K562 (cell line): ENCODE measurements at regions not wholly inside any gene's neighbourhood (a gene's known extent, or its start where the extent isn't known, plus 50 kb on each side); places are given as distances from the start of the nearest gene placed in this dataset.

Experiments
- ATAC-seq: fragments of 200-7000 bp; cut with Tn5 transposase; 3 replicates; pipeline ENCODE4 v1.9.1; 2020; ENCODE audit warnings: moderate library complexity
- BruUV-seq: library from RNA; stranded (reverse); fragments of 400-500 nt; replicated peaks from 2 replicates; lab custom pipeline; 2021; lab: Mats Ljungman, UMichigan
- CTCF ChIA-PET: fragments of 300-600 bp; formaldehyde crosslinking; extraction: SDS; loops from one replicate; lab custom pipeline; 2021; ENCODE audit warnings: low intra/inter-chr PET ratio; lab: Yijun Ruan, JAX
- POLR2A ChIA-PET: fragments of 300-600, 350-650 bp; sonication (Branson Sonifier 250); formaldehyde crosslinking; extraction: SDS; loops from one replicate; lab custom pipeline; 2021; ENCODE audit warnings: antibody characterized with exemption, inconsistent platforms; lab: Yijun Ruan, JAX
- DNase-seq, 4 experiments: peaks; one replicate each; pipeline versions ENCODE4 v3.0.0 to v3.0.0-alpha.2; 2011 to 2018; ENCODE audit warnings: low spot score in 3 of 4, mixed read lengths in 3 of 4; ENCODE audit errors: extremely low read depth in 1 of 4
- FAIRE-seq: peaks from 2 replicates; lab custom pipeline; 2011; peaks lifted over from hg19 to GRCh38; lab: Jason Lieb, UNC
- H2AFZ ChIP-seq: 2 replicates; pipeline ENCODE4 v1.6.0; 2011; ENCODE audit warnings: low read depth, low read length, control low read depth, inconsistent platforms
- H3K27ac ChIP-seq: fragments of 200-600 bp; 3 replicates; pipeline ENCODE4 v1.8.0; 2011; ENCODE audit warnings: low read depth, mild to moderate bottlenecking, control low read depth, inconsistent platforms, low read length, moderate library complexity, mixed read lengths; ENCODE audit errors: extremely low read depth
- H3K27me3 ChIP-seq, 2 experiments: fragments of 300-600 bp in 1 of 2; 2 replicates in 1 of 2; 3 replicates in 1 of 2; pipeline versions ENCODE4 v1.6.0 to v1.8.0; 2011; ENCODE audit warnings: inconsistent platforms in 2 of 2, low read length in 2 of 2, mild to moderate bottlenecking in 1 of 2, mixed read lengths in 1 of 2, moderate library complexity in 1 of 2; ENCODE audit not compliant: control insufficient read depth in 2 of 2, insufficient read depth in 2 of 2
- H3K36me3 ChIP-seq: fragments of 300-600 bp; 3 replicates; pipeline ENCODE4 v1.8.0; 2011; ENCODE audit warnings: mild to moderate bottlenecking, low read length, inconsistent platforms; ENCODE audit not compliant: control insufficient read depth, insufficient read depth
- H3K4me1 ChIP-seq, 2 experiments: fragments of 200-600 bp in 1 of 2; replicated peaks in 1 of 2; 2 replicates in 1 of 2; 3 replicates in 1 of 2; pipeline versions ENCODE4 v1.5.1 to v1.8.0; 2011; ENCODE audit warnings: inconsistent platforms in 2 of 2, low read length in 2 of 2, mild to moderate bottlenecking in 1 of 2, mixed read lengths in 1 of 2, moderate library complexity in 1 of 2; ENCODE audit not compliant: control insufficient read depth in 2 of 2, insufficient read depth in 2 of 2
- H3K4me2 ChIP-seq: 2 replicates; pipeline ENCODE4 v1.6.1; 2011; ENCODE audit warnings: low read length, control low read depth, inconsistent platforms, mixed read lengths; ENCODE audit not compliant: insufficient read depth
- H3K4me3 ChIP-seq: fragments of 200-600 bp; sonication (generic), shearing (Covaris generic); 2 replicates; pipeline ENCODE4 v1.5.1; 2016; ENCODE audit warnings: control low read depth, inconsistent platforms
- H3K79me2 ChIP-seq: fragments of 200-600 bp; 3 replicates; pipeline ENCODE4 v1.8.0; 2011; ENCODE audit warnings: low read length, inconsistent platforms; ENCODE audit not compliant: control insufficient read depth, insufficient read depth
- H3K9ac ChIP-seq, 2 experiments: 2 replicates each; pipeline versions ENCODE4 v1.6.0 to v1.6.1; 2011; ENCODE audit warnings: low read depth in 2 of 2, low read length in 2 of 2, control low read depth in 1 of 2, inconsistent platforms in 1 of 2, mild to moderate bottlenecking in 1 of 2, mixed read lengths in 1 of 2; ENCODE audit not compliant: insufficient read depth in 1 of 2
- H3K9me1 ChIP-seq: one replicate; pipeline ENCODE4 v1.6.0; 2011; ENCODE audit warnings: inconsistent platforms, mild to moderate bottlenecking, low read length, moderate library complexity; ENCODE audit not compliant: control insufficient read depth, insufficient read depth
- H3K9me3 ChIP-seq: replicated peaks from 2 replicates; pipeline ENCODE4 v1.5.1; 2011; ENCODE audit warnings: low read depth, low read length, inconsistent platforms; ENCODE audit not compliant: control insufficient read depth, insufficient read depth
- H4K20me1 ChIP-seq: replicated peaks from 2 replicates; pipeline ENCODE4 v1.6.1; 2011; ENCODE audit warnings: low read length, inconsistent platforms, mixed read lengths; ENCODE audit not compliant: control insufficient read depth, insufficient read depth
- ELF4 ChIP-seq: fragments of 450-650 bp; formaldehyde crosslinking; IDR thresholded peaks from 2 replicates; pipeline ENCODE4 v1.4.0; 2022; ENCODE audit warnings: missing genetic modification characterization
- FOXJ2 ChIP-seq: fragments of 200-800 bp; sonication (Bioruptor generic); IDR thresholded peaks from 2 replicates; pipeline ENCODE4 v1.6.1; 2016; ENCODE audit warnings: missing genetic modification characterization, missing compliant biosample characterization
- MLX ChIP-seq, 2 experiments: fragments of 450-650 bp in 1 of 2; sonication (generic) in 1 of 2; formaldehyde crosslinking; conservative IDR thresholded peaks; 2 replicates each; pipeline versions ENCODE4 v1.4.0 to v1.8.1; 2020 to 2022; ENCODE audit warnings: mild to moderate bottlenecking in 1 of 2, missing genetic modification reagents in 1 of 2
- PCBP1 ChIP-seq: fragments of 200-400 bp; formaldehyde crosslinking; IDR thresholded peaks from 2 replicates; pipeline ENCODE4 v1.6.1; 2018; ENCODE audit warnings: mild to moderate bottlenecking, low read depth, low read length; ENCODE audit not compliant: poor library complexity, severe bottlenecking
- PTRF ChIP-seq: fragments of 450-650 bp; IDR thresholded peaks from 2 replicates; pipeline ENCODE4 v1.6.1; 2016; ENCODE audit warnings: mild to moderate bottlenecking, missing genetic modification characterization, missing compliant biosample characterization
- RBM39 ChIP-seq: fragments of 200-400 bp; formaldehyde crosslinking; optimal IDR thresholded peaks from 2 replicates; pipeline ENCODE3; 2018; ENCODE audit warnings: low read depth, low read length
- TFAP4 ChIP-seq: sonication (generic); formaldehyde crosslinking; IDR thresholded peaks from 2 replicates; pipeline ENCODE4 v1.8.0; 2022; ENCODE audit warnings: missing genetic modification reagents, mild to moderate bottlenecking, moderate library complexity, borderline replicate concordance
- ZNF143 ChIP-seq: sonication (generic); formaldehyde crosslinking; IDR thresholded peaks from 2 replicates; pipeline ENCODE4 v1.9.0; 2022; ENCODE audit warnings: mild to moderate bottlenecking, missing genetic modification reagents
- WGBS: fragments of 100-300 bp; shearing (Covaris generic); methylation state at CpG from one replicate; pipeline ENCODE4 v1.1.6; 2016; ENCODE audit warnings: low coverage, mixed read lengths; ENCODE audit not compliant: insufficient coverage; ENCODE audit errors: missing lambda C conversion rate; 5-methylcytosine and 5-hydroxymethylcytosine counted together
- in situ Hi-C: fragments of 300-500 bp; cut with MboI; formaldehyde crosslinking; loops from 4 replicates; pipeline ENCODE4 v1.15.0; 2018; ENCODE audit warnings: inconsistent platforms, mixed read lengths
- intact Hi-C: fragments of 100-400 bp; cut with micrococcal nuclease; formaldehyde crosslinking; loops from 2 replicates; pipeline ENCODE4 v1.14.2; 2022
- TF ChIP-seq, protein P1 (sequence below): fragments of 450-650 bp; IDR thresholded peaks from 2 replicates; pipeline ENCODE4 v1.6.1; 2014; ENCODE audit warnings: low read depth, mild to moderate bottlenecking, moderate library complexity, borderline replicate concordance
- TF ChIP-seq, protein P2 (sequence below), 2 experiments: fragments of 200-800 bp in 1 of 2; sonication (Bioruptor generic) in 1 of 2; sonication (generic) in 1 of 2; formaldehyde crosslinking in 1 of 2; IDR thresholded peaks in 1 of 2; conservative IDR thresholded peaks in 1 of 2; 2 replicates each; pipeline versions ENCODE4 v1.5.0 to v1.6.1; 2016 to 2020; ENCODE audit warnings: missing compliant biosample characterization in 1 of 2, missing genetic modification characterization in 1 of 2, missing genetic modification reagents in 1 of 2
- TF ChIP-seq, protein P3 (sequence below), 2 experiments: fragments of 450-650 bp; IDR thresholded peaks; 2 replicates each; pipeline ENCODE4 v1.6.1; 2016

GRCh38 chr1:82962658-82963057 lies 1036.3 kb downstream of the TTLL7 start:
- Histone ChIP-seq H3K36me3 (no peaks in the 10 kb centered on the region), H4K20me1 (no peaks in the 10 kb centered on the region), H3K4me3 (no peak overlapping the region)
- no peak for DNase-seq
- no peak for ATAC-seq
- no peak for FAIRE-seq
- TF ChIP-seq, protein P1, sequence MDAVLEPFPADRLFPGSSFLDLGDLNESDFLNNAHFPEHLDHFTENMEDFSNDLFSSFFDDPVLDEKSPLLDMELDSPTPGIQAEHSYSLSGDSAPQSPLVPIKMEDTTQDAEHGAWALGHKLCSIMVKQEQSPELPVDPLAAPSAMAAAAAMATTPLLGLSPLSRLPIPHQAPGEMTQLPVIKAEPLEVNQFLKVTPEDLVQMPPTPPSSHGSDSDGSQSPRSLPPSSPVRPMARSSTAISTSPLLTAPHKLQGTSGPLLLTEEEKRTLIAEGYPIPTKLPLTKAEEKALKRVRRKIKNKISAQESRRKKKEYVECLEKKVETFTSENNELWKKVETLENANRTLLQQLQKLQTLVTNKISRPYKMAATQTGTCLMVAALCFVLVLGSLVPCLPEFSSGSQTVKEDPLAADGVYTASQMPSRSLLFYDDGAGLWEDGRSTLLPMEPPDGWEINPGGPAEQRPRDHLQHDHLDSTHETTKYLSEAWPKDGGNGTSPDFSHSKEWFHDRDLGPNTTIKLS, result no peak
- TF ChIP-seq ZNF143 (CRISPR knock-in tag) (no peak), PCBP1 (no peak), PTRF (no peak), FOXJ2 (tag) (no peak), RBM39 (no peak), ELF4 (CRISPR knock-in tag) (no peak), TFAP4 (CRISPR knock-in tag) (no peak), MLX (CRISPR knock-in tag; conservative IDR thresholded peaks at IDR 0.05) (no peak)
- TF ChIP-seq, protein P2, sequence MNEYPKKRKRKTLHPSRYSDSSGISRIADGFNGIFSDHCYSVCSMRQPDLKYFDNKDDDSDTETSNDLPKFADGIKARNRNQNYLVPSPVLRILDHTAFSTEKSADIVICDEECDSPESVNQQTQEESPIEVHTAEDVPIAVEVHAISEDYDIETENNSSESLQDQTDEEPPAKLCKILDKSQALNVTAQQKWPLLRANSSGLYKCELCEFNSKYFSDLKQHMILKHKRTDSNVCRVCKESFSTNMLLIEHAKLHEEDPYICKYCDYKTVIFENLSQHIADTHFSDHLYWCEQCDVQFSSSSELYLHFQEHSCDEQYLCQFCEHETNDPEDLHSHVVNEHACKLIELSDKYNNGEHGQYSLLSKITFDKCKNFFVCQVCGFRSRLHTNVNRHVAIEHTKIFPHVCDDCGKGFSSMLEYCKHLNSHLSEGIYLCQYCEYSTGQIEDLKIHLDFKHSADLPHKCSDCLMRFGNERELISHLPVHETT (CRISPR knock-in tag; conservative IDR thresholded peaks at IDR 0.05 in 1 of 2, IDR thresholded peaks at IDR 0.05 in 1 of 2), result no peak
- TF ChIP-seq, protein P3, sequence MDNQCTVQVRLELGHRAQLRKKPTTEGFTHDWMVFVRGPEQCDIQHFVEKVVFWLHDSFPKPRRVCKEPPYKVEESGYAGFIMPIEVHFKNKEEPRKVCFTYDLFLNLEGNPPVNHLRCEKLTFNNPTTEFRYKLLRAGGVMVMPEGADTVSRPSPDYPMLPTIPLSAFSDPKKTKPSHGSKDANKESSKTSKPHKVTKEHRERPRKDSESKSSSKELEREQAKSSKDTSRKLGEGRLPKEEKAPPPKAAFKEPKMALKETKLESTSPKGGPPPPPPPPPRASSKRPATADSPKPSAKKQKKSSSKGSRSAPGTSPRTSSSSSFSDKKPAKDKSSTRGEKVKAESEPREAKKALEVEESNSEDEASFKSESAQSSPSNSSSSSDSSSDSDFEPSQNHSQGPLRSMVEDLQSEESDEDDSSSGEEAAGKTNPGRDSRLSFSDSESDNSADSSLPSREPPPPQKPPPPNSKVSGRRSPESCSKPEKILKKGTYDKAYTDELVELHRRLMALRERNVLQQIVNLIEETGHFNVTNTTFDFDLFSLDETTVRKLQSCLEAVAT (IDR thresholded peaks at IDR 0.05), result no peak
- TF ChIP-seq, all 486 proteins: peak for 0
- Histone ChIP-seq H3K9me3 (no peaks in the 10 kb centered on the region), H3K9me1 (no peaks in the 10 kb centered on the region), H3K4me2 (no peak overlapping the region), H3K79me2 (no peaks in the 10 kb centered on the region), H3K4me1 (no peaks in the 10 kb centered on the region), H2AFZ (no peak overlapping the region), H3K27ac (no peak overlapping the region), H3K9ac (no peak overlapping the region), H3K27me3 (no peaks in the 10 kb centered on the region)
- intact Hi-C loops, result no loop called here
- in situ Hi-C loops, result no loop called here
- WGBS, result 0% methylated on average over 2 of the region's 2 CpGs
- ChIA-PET POLR2A (no interaction called here), CTCF (no interaction called here)
- no TSS peak for BruUV-seq
